ENCODE measurements at regions not wholly inside any gene's neighbourhood (a gene's known extent, or its start where the extent isn't known, plus 50 kb on each side); places are given as distances from the start of the nearest gene placed in this dataset.
"Not testable (repeated sequence)": the region's sequence is repeated elsewhere in the genome, so short reads cannot be mapped to it uniquely, and the experiment has no call there.

DNA sequence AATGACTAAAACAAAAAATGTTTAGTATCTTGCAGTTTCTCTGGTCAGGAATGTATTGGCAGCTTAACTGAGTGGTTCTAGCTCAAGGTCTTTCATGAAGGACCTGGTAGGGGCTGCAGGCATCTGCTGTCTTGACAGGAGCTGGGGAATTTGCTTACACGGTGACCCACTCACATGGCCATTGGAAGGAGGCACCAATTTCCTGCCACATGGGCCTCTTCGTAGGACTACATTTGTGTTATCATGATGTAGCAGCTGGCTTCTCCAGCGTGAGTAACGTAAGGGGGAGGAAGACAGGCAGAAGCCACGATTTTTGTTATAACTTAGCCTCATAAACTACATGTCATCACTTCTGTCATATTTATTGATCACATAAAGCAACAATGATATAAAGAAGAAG is 376.3 kb downstream of the AMY1C start:
- Histone ChIP-seq H3K4me1 (ENCODE audit: insufficient read depth, low read length) (no peaks in the 10 kb centered on the region), H3K4me3 (ENCODE audit: low read length) (no peak overlapping the region), H3K36me3 (ENCODE audit: insufficient read depth, low read length) (no peaks in the 10 kb centered on the region), H3K27me3 (ENCODE audit: insufficient read depth, low read length) (no peaks in the 10 kb centered on the region), H3K9me3 (ENCODE audit: low read length) (no peaks in the 10 kb centered on the region), H2AFZ (ENCODE audit: low read depth, low read length) (no peak overlapping the region)

DNA sequence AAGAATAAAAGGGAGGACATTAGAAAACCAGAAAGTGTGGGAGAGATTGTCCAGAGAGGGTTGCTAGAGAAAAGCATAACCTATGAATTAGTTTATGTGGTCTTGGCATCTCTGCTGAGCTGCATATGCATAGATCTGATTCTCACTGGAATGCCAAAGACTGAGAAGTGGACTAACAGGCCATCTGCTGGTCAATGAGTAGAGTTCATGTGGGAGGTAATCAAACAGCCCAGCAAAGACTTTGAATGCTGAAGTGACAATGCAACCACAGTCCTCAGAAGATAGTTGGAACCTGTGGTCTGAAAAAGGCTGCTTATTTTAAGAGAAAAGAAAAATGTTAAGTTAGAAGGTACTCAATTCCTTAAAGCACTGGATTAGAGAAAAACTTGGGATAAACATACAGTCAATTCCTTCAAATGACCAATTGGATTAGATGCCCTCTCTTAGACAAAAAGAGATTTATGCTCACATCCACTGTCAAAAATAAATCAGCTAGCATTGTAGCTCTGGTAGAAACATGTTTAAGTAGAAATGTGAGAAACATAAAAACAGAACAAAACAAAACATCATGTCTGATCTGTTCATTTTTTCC is 382.8 kb downstream of the AMY1C start:
- H3K36me3 ChIP-seq (ENCODE audit: insufficient read depth, low read length): no peaks in the 10 kb centered on the region
- no peaks in the 10 kb centered on the region for H3K4me1 ChIP-seq (ENCODE audit: insufficient read depth, low read length)
- H3K27me3 ChIP-seq (ENCODE audit: insufficient read depth, low read length): no peaks in the 10 kb centered on the region
- H3K4me3 ChIP-seq (ENCODE audit: low read length): no peak overlapping the region
- no peak overlapping the region for H2AFZ ChIP-seq (ENCODE audit: low read depth, low read length)
- no peaks in the 10 kb centered on the region for H3K9me3 ChIP-seq (ENCODE audit: low read length)

DNA sequence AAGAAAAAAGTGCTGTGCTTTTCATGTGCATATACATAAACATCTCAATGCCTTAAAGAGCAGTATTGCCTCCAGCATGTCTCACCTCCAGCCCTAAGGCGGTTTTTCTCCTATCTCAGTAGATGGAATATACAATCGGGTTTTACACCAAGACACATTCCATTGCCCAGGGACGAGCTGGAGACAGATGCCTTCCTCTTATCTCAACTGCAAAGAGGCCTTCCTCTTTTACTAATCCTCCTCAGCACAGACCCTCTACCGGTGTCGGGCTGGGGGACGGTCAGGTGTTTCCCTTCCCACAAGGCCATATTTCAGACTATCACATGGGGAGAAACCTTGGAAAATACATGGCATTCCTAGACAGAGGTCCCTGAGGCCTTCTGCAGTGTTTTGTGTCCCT is 385.3 kb downstream of the AMY1C start:
- not testable (repeated sequence) for H3K27me3 ChIP-seq (ENCODE audit: insufficient read depth, low read length); H3K4me1 ChIP-seq (ENCODE audit: insufficient read depth, low read length); H3K4me3 ChIP-seq (ENCODE audit: low read length); H3K36me3 ChIP-seq (ENCODE audit: insufficient read depth, low read length); H3K9me3 ChIP-seq (ENCODE audit: low read length); H2AFZ ChIP-seq (ENCODE audit: low read depth, low read length)

DNA sequence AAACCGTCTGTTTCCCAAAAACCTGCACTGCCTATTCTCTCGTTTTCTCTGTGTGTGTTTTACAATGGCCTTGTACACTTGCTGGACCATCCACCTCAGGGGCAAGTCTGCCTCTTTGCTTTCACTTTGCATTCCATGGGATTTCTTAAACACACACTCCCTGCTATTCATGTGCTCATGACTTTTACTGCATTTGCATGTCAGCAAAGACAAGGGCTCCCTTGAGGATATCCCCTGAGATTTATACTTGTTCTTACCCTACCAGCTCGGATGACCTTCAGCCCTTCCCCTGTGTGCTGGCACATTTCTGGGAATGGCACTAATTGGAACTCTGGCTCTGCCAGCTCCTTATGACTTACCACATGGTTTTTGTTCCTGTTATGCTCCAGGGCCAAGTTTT is 386.9 kb downstream of the AMY1C start:
- Histone ChIP-seq H3K4me1 (ENCODE audit: insufficient read depth, low read length) (no peaks in the 10 kb centered on the region), H2AFZ (ENCODE audit: low read depth, low read length) (no peak overlapping the region), H3K9me3 (ENCODE audit: low read length) (no peaks in the 10 kb centered on the region), H3K27me3 (ENCODE audit: insufficient read depth, low read length) (no peaks in the 10 kb centered on the region), H3K36me3 (ENCODE audit: insufficient read depth, low read length) (no peaks in the 10 kb centered on the region), H3K4me3 (ENCODE audit: low read length) (no peak overlapping the region)

DNA sequence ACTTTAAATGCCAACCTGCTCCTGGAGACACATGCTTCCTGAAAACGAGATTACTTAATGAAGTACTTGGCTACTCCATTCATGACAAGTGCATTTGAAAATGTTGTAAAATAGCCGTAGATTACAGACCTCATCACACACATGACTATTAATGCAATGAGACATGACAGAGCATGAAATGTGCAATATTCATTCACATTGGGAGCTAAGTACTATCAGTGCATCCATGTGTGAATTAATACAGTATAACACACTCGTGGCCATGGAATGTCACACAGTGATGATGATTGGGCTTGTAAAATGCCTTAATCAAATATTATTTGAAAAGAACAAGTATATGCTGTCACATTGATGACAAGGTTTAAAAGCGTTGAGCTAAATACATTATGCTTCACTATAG is 407.0 kb downstream of the AMY1C start:
- no peaks in the 10 kb centered on the region for H3K4me1 ChIP-seq (ENCODE audit: insufficient read depth, low read length)
- no peaks in the 10 kb centered on the region for H3K36me3 ChIP-seq (ENCODE audit: insufficient read depth, low read length)
- H3K9me3 ChIP-seq (ENCODE audit: low read length): no peaks in the 10 kb centered on the region
- H3K27me3 ChIP-seq (ENCODE audit: insufficient read depth, low read length): no peaks in the 10 kb centered on the region
- no peak overlapping the region for H2AFZ ChIP-seq (ENCODE audit: low read depth, low read length)
- no peak overlapping the region for H3K4me3 ChIP-seq (ENCODE audit: low read length)

- H3K27me3 ChIP-seq (ENCODE audit: insufficient read depth, low read length): no peaks in the 10 kb centered on the region
- no peak overlapping the region for H3K4me3 ChIP-seq (ENCODE audit: low read length)
- H3K9me3 ChIP-seq (ENCODE audit: low read length): no peaks in the 10 kb centered on the region
- H3K36me3 ChIP-seq (ENCODE audit: insufficient read depth, low read length): no peaks in the 10 kb centered on the region
- no peak overlapping the region for H2AFZ ChIP-seq (ENCODE audit: low read depth, low read length)
- no peaks in the 10 kb centered on the region for H3K4me1 ChIP-seq (ENCODE audit: insufficient read depth, low read length)
Observed at GRCh38 chr1:104163912-104164476, 414.3 kb downstream of the AMY1C start.

DNA sequence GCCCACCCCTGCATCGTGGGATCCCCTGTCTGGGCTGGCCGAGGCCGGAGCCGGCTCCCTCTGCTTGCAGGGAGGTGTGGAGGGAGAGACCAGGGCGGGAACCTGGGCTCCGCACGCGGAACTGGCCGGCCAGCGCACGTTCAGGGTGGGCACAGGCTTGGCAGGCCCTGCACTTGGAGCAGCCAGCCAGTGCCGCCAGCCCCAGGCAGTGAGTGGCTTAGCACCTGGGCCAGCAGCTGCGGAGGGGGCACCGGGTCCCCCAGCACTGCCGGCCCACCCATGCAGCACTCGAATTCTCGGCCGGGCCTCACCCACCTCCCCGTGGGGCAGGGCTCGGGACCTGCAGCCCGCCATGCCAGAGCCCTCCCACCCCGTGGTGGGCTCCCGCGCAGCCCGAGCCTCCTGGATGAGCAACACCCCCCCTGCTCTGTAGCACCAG is 422.6 kb downstream of the AMY1C start:
- Histone ChIP-seq H3K27me3 (ENCODE audit: insufficient read depth, low read length) (no peaks in the 10 kb centered on the region), H2AFZ (ENCODE audit: low read depth, low read length) (no peak overlapping the region), H3K9me3 (ENCODE audit: low read length) (no peaks in the 10 kb centered on the region), H3K4me1 (ENCODE audit: insufficient read depth, low read length) (no peaks in the 10 kb centered on the region), H3K4me3 (ENCODE audit: low read length) (no peak overlapping the region), H3K36me3 (ENCODE audit: insufficient read depth, low read length) (no peaks in the 10 kb centered on the region)

DNA sequence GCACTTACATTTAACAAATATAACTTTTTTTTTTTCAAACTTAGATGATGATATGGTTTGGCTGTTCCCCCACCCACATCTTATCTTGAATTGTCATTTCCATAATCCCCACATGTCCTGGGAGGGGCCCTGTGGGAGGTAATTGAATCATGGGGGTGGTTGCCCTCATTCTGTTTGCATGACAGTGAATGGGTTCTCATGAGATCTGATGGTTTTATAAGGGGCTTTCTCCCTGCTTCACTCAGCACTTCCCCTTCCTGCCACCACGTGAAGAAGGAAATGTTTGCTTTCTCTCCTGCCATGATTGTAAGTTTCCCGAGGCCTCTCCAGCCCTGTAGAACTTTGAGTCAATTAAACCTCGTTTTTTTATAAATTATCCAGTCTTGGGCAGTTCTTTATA is 432.6 kb downstream of the AMY1C start:
- Histone ChIP-seq H2AFZ (ENCODE audit: low read depth, low read length) (no peak overlapping the region), H3K36me3 (ENCODE audit: insufficient read depth, low read length) (no peaks in the 10 kb centered on the region), H3K9me3 (ENCODE audit: low read length) (no peaks in the 10 kb centered on the region), H3K4me3 (ENCODE audit: low read length) (no peak overlapping the region), H3K4me1 (ENCODE audit: insufficient read depth, low read length) (no peaks in the 10 kb centered on the region), H3K27me3 (ENCODE audit: insufficient read depth, low read length) (no peaks in the 10 kb centered on the region)

DNA sequence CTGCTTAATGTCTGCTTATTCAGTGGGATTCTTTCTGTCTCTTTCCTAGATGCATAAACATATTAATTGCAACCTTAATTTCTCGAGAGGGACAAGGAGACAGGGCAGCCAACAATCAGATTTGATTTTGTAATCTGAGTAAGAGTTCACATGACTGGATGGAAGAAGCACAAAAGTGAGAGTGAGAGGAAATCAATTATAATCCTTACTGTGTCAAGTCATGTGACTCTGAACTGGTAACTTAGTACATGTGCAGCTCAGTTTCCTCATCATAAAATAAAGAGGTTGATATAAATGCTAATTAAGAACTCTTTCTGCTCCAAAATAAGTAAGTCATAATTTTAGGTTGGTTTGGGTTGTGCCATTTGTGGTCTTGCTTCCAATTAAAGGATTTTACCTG is 439.5 kb downstream of the AMY1C start:
- no peaks in the 10 kb centered on the region for H3K27me3 ChIP-seq (ENCODE audit: insufficient read depth, low read length)

GRCh38 chr1:104190821-104191220 is 441.1 kb downstream of the AMY1C start:
- Histone ChIP-seq H3K27me3 (ENCODE audit: insufficient read depth, low read length) (no peaks in the 10 kb centered on the region), H3K9me3 (ENCODE audit: low read length) (no peaks in the 10 kb centered on the region), H3K4me1 (ENCODE audit: insufficient read depth, low read length) (no peaks in the 10 kb centered on the region), H2AFZ (ENCODE audit: low read depth, low read length) (no peak overlapping the region), H3K4me3 (ENCODE audit: low read length) (no peak overlapping the region), H3K36me3 (ENCODE audit: insufficient read depth, low read length) (no peaks in the 10 kb centered on the region)

More for the DNA sequence above, 439.5 kb downstream of the AMY1C start:
- Histone ChIP-seq H3K4me3 (ENCODE audit: low read length) (no peak overlapping the region), H3K4me1 (ENCODE audit: insufficient read depth, low read length) (no peaks in the 10 kb centered on the region), H2AFZ (ENCODE audit: low read depth, low read length) (no peak overlapping the region), H3K36me3 (ENCODE audit: insufficient read depth, low read length) (no peaks in the 10 kb centered on the region), H3K9me3 (ENCODE audit: low read length) (no peaks in the 10 kb centered on the region)

DNA sequence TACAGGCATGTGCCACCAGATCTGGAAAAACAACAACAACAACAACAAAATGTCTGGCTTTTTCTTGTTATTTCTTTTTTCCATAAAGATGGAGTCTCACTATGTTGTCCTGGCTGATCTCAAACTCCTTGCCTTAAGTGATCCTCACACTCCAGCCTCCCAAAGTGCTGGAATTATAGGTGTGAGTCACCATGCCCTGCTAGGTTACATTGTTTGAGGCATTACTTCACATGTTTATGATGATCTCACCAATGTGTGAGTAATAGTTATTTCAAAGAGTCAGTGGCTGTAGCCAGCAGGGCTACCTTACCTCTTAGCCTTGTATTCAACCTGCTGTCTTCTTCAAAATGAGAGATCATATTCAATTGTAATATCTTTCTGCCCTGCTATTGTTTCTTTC is 445.7 kb downstream of the AMY1C start:
- no peaks in the 10 kb centered on the region for H3K36me3 ChIP-seq (ENCODE audit: insufficient read depth, low read length)
- H3K27me3 ChIP-seq (ENCODE audit: insufficient read depth, low read length): no peaks in the 10 kb centered on the region
- H3K4me1 ChIP-seq (ENCODE audit: insufficient read depth, low read length): no peaks in the 10 kb centered on the region
- H3K9me3 ChIP-seq (ENCODE audit: low read length): no peaks in the 10 kb centered on the region
- H2AFZ ChIP-seq (ENCODE audit: low read depth, low read length): no peak overlapping the region
- no peak overlapping the region for H3K4me3 ChIP-seq (ENCODE audit: low read length)

- H3K36me3 ChIP-seq (ENCODE audit: insufficient read depth, low read length): no peaks in the 10 kb centered on the region
- no peak overlapping the region for H2AFZ ChIP-seq (ENCODE audit: low read depth, low read length)
- H3K9me3 ChIP-seq (ENCODE audit: low read length): no peaks in the 10 kb centered on the region
- H3K4me3 ChIP-seq (ENCODE audit: low read length): no peak overlapping the region
- H3K27me3 ChIP-seq (ENCODE audit: insufficient read depth, low read length): no peaks in the 10 kb centered on the region
- no peaks in the 10 kb centered on the region for H3K4me1 ChIP-seq (ENCODE audit: insufficient read depth, low read length)
Observed at GRCh38 chr1:104196136-104196535, 446.4 kb downstream of the AMY1C start.

GRCh38 chr1:104197516-104197915 is 447.8 kb downstream of the AMY1C start:
- no peak overlapping the region for H3K4me3 ChIP-seq (ENCODE audit: low read length)
- no peaks in the 10 kb centered on the region for H3K9me3 ChIP-seq (ENCODE audit: low read length)
- no peaks in the 10 kb centered on the region for H3K4me1 ChIP-seq (ENCODE audit: insufficient read depth, low read length)
- H3K27me3 ChIP-seq (ENCODE audit: insufficient read depth, low read length): no peaks in the 10 kb centered on the region
- no peaks in the 10 kb centered on the region for H3K36me3 ChIP-seq (ENCODE audit: insufficient read depth, low read length)
- H2AFZ ChIP-seq (ENCODE audit: low read depth, low read length): no peak overlapping the region

DNA sequence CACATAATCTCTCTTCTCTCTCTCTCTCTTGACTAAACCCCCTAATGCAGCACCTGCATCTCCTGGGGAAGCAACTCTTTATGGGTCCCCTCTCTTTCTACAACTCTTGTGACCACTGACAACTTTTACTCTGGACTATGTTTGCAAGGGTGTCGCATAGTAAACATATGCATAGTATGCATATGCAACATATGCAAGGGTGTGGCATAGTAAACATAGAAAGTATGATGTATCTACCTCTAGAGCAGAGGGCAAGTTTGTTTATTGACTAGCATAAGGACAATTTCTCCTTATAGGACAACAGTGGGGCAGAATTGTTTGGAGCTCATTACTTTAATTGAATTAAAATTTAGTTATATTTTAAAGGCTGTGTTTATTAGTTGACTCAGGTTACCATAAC is 462.5 kb downstream of the AMY1C start:
- H2AFZ ChIP-seq (ENCODE audit: low read depth, low read length): no peak overlapping the region
- H3K9me3 ChIP-seq (ENCODE audit: low read length): no peaks in the 10 kb centered on the region
- no peaks in the 10 kb centered on the region for H3K27me3 ChIP-seq (ENCODE audit: insufficient read depth, low read length)
- no peaks in the 10 kb centered on the region for H3K36me3 ChIP-seq (ENCODE audit: insufficient read depth, low read length)
- no peaks in the 10 kb centered on the region for H3K4me1 ChIP-seq (ENCODE audit: insufficient read depth, low read length)
- H3K4me3 ChIP-seq (ENCODE audit: low read length): no peak overlapping the region
